A673 (cell line): ENCODE measurements at regions not wholly inside any gene's neighbourhood (a gene's known extent, or its start where the extent isn't known, plus 50 kb on each side); places are given as distances from the start of the nearest gene placed in this dataset.

Source experiments
- BruUV-seq: library from RNA; stranded (reverse); fragments of 400-500 nt; replicated peaks from 2 replicates; lab custom pipeline; 2021; lab: Mats Ljungman, UMichigan
- CTCF ChIA-PET: fragments of 300-600 bp; sonication (Branson Sonifier 250); formaldehyde crosslinking; loops from one replicate; lab custom pipeline; 2022; ENCODE audit warnings: antibody characterized with exemption; lab: Charles Lee
- POLR2A ChIA-PET: fragments of 300-600 bp; sonication (Branson Sonifier 250); formaldehyde crosslinking; loops from one replicate; lab custom pipeline; 2022; ENCODE audit warnings: antibody characterized with exemption; ENCODE audit not compliant: low non-redundant PET; lab: Charles Lee
- DNase-seq: peaks from one replicate; pipeline ENCODE4 v3.0.0-alpha.2; 2015; ENCODE audit warnings: low spot score
- H3K27ac ChIP-seq: fragments of 200-600 bp; sonication (generic); 2 replicates; pipeline ENCODE4 v1.5.1; 2016; ENCODE audit warnings: mixed run types, low read depth, mild to moderate bottlenecking, mixed read lengths, antibody characterized with exemption, low read length; ENCODE audit not compliant: poor library complexity, severe bottlenecking
- H3K27me3 ChIP-seq: fragments of 200-600 bp; sonication (generic); replicated peaks from 2 replicates; pipeline ENCODE4 v1.6.1; 2017; ENCODE audit warnings: mixed run types, low read depth, mild to moderate bottlenecking, mixed read lengths, antibody characterized with exemption, low read length; ENCODE audit not compliant: insufficient read depth, poor library complexity
- H3K36me3 ChIP-seq: fragments of 200-600 bp; sonication (generic); 2 replicates; pipeline ENCODE4 v1.6.1; 2016; ENCODE audit warnings: mixed run types, mild to moderate bottlenecking, mixed read lengths, antibody characterized with exemption, low read length; ENCODE audit not compliant: insufficient read depth, poor library complexity, severe bottlenecking
- H3K4me1 ChIP-seq: fragments of 200-600 bp; sonication (generic); 2 replicates; pipeline ENCODE4 v1.6.1; 2017; ENCODE audit warnings: mixed run types, mild to moderate bottlenecking, mixed read lengths, antibody characterized with exemption, low read length; ENCODE audit not compliant: insufficient read depth, poor library complexity, severe bottlenecking
- H3K4me3 ChIP-seq: fragments of 200-600 bp; sonication (generic); 2 replicates; pipeline ENCODE4 v1.5.1; 2016; ENCODE audit warnings: low read depth, mixed run types, mild to moderate bottlenecking, mixed read lengths, low read length; ENCODE audit not compliant: poor library complexity, severe bottlenecking
- H3K9me3 ChIP-seq: fragments of 200-600 bp; sonication (generic); 2 replicates; pipeline ENCODE4 v1.6.1; 2016; ENCODE audit warnings: mixed run types, low read depth, mild to moderate bottlenecking, mixed read lengths, antibody characterized with exemption, low read length; ENCODE audit not compliant: poor library complexity, severe bottlenecking
- EZH2 ChIP-seq: fragments of 200-600 bp; sonication (generic); IDR thresholded peaks from 2 replicates; pipeline ENCODE4 v1.6.1; 2017; ENCODE audit warnings: borderline replicate concordance, low read depth, mild to moderate bottlenecking, mixed read lengths, antibody characterized with exemption, low read length; ENCODE audit not compliant: poor library complexity, severe bottlenecking
- intact Hi-C: fragments of 100-400 bp; cut with micrococcal nuclease; formaldehyde crosslinking; loops from one replicate; pipeline ENCODE4 v1.10.0; 2022; ENCODE audit not compliant: unreplicated experiment
- TF ChIP-seq, protein P1 (sequence below): fragments of 300-800, 200-600 bp; sonication (generic); conservative IDR thresholded peaks from 2 replicates; pipeline ENCODE4 v1.5.1; 2017; ENCODE audit warnings: low read depth, mild to moderate bottlenecking, antibody characterized with exemption, low read length, moderate library complexity, mixed read lengths

DNA sequence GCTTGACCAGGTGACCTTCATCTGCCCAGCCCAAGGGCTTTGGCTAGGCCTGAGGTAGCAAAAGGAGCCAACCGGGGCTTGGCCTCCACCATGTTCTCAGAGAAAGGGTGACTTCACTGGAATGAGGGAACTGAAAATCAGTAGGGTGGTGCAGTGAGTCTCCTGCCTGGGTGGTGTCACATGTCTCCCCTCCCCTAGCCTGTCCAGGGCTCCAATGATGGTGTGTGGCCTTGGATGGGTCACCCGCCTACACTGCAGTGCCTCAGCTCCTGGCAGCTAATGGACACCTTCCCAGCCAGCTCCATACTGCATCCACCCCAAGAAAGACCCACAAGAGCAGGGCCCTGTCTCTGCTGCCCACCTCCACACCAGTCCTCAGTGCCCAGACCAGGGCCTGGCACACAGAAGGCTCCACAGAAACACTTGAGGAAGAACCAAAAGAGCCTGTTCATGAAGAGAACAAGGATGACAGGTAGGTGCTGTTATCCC, 678.7 kb downstream of the MATN1 start:
- Histone ChIP-seq H3K4me3 (no peak overlapping the region), H3K27ac (no peak overlapping the region), H3K36me3 (no peaks in the 10 kb centered on the region), H3K9me3 (no peaks in the 10 kb centered on the region), H3K4me1 (no peaks in the 10 kb centered on the region), H3K27me3 (no peaks in the 10 kb centered on the region)
- POLR2A ChIA-PET, result no interaction called here
- intact Hi-C loops, result no loop called here
- CTCF ChIA-PET, result no interaction called here
- no peak for DNase-seq
- no TSS peak for BruUV-seq
- TF ChIP-seq EZH2, result no peak
- TF ChIP-seq, protein P1, sequence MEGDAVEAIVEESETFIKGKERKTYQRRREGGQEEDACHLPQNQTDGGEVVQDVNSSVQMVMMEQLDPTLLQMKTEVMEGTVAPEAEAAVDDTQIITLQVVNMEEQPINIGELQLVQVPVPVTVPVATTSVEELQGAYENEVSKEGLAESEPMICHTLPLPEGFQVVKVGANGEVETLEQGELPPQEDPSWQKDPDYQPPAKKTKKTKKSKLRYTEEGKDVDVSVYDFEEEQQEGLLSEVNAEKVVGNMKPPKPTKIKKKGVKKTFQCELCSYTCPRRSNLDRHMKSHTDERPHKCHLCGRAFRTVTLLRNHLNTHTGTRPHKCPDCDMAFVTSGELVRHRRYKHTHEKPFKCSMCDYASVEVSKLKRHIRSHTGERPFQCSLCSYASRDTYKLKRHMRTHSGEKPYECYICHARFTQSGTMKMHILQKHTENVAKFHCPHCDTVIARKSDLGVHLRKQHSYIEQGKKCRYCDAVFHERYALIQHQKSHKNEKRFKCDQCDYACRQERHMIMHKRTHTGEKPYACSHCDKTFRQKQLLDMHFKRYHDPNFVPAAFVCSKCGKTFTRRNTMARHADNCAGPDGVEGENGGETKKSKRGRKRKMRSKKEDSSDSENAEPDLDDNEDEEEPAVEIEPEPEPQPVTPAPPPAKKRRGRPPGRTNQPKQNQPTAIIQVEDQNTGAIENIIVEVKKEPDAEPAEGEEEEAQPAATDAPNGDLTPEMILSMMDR, result no peak

DNA sequence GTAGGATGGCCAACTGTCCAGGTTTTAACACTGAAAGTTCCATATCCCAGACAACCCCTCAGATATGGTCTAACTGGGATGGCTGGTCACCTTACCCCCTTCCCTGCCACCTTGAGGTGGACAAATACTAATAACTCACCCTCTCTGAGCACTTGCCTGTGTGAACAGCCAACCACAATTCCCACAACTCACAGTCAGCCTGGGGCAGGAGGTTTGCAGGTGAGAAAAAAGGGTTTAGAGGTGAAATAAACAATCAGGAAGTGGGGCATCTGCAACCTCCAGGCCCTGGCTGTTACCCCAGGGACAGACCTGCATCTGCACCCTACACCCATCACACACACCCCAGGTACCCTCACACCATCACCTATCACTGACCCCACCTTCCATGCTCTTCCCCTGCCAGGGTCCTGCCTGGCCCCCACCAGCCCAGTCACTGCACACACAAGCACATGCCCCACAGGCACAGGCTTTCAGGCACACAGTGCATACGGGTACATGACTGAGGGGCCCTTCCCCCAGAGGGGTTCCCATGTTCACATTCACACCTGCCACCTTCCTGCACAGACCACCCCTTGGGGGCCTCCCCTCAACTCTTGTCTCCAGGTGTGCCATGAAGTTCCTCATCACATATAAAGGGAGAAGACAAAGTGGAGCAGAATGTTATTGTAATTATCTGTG, 679.5 kb downstream of the MATN1 start:
- Histone ChIP-seq H3K36me3 (no peaks in the 10 kb centered on the region), H3K27me3 (no peaks in the 10 kb centered on the region), H3K4me1 (no peaks in the 10 kb centered on the region), H3K4me3 (no peak overlapping the region), H3K9me3 (no peaks in the 10 kb centered on the region), H3K27ac (no peak overlapping the region)
- intact Hi-C loops, result no loop called here
- ChIA-PET POLR2A (no interaction called here), CTCF (no interaction called here)
- TF ChIP-seq, protein P1, result no peak
- TF ChIP-seq EZH2, result no peak
- no TSS peak for BruUV-seq
- no peak for DNase-seq

DNA sequence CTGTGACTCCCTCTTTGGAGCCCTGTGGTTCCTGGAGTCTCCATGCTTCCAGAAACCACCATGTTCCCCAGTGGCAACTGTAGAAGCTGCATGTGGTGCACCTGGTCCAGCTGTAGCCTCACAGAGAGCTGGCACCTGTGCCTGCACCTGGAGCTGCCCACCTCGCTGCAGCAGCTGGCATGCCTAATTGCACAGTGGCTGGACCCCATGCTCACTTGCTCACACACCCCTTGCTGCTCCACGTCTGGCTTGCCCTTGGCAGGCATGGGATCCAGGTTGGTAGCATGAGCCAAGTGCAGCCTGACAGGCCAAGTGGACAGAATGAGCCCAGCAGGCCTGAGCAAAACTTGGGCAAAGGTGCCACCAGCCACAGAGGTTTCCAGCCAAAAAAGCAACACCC, 680.1 kb downstream of the MATN1 start:
- H3K4me3 ChIP-seq, result no peak overlapping the region
- no peaks in the 10 kb centered on the region for H3K9me3 ChIP-seq
- no TSS peak for BruUV-seq
- H3K4me1 ChIP-seq, result no peaks in the 10 kb centered on the region
- intact Hi-C loops, result no loop called here
- ChIA-PET POLR2A (no interaction called here), CTCF (no interaction called here)
- TF ChIP-seq, protein P1, result no peak
- no peak for TF ChIP-seq EZH2
- no peaks in the 10 kb centered on the region for H3K36me3 ChIP-seq
- DNase-seq, result no peak
- no peaks in the 10 kb centered on the region for H3K27me3 ChIP-seq
- no peak overlapping the region for H3K27ac ChIP-seq
